ENCODE measurements at regions not wholly inside any gene's neighbourhood (a gene's known extent, or its start where the extent isn't known, plus 50 kb on each side); places are given as distances from the start of the nearest gene placed in this dataset.

- H3K4me3 ChIP-seq (ENCODE audit: control insufficient read depth, low read depth, low read length), result no peak overlapping the region
- no peak for DNase-seq (ENCODE audit: low read depth)
- TF ChIP-seq, protein P1, sequence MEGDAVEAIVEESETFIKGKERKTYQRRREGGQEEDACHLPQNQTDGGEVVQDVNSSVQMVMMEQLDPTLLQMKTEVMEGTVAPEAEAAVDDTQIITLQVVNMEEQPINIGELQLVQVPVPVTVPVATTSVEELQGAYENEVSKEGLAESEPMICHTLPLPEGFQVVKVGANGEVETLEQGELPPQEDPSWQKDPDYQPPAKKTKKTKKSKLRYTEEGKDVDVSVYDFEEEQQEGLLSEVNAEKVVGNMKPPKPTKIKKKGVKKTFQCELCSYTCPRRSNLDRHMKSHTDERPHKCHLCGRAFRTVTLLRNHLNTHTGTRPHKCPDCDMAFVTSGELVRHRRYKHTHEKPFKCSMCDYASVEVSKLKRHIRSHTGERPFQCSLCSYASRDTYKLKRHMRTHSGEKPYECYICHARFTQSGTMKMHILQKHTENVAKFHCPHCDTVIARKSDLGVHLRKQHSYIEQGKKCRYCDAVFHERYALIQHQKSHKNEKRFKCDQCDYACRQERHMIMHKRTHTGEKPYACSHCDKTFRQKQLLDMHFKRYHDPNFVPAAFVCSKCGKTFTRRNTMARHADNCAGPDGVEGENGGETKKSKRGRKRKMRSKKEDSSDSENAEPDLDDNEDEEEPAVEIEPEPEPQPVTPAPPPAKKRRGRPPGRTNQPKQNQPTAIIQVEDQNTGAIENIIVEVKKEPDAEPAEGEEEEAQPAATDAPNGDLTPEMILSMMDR (conservative IDR thresholded peaks at IDR 0.05; ENCODE audit: control insufficient read depth, insufficient read depth, low read depth, low read length), result no peak
These were observed 440.7 kb upstream of the MMADHC start for GRCh38 chr2:150028322-150028721.

GRCh38 chr2:150027164-150027563 lies 439.6 kb upstream of the MMADHC start:
- no peak for DNase-seq (ENCODE audit: low read depth)
- TF ChIP-seq, protein P1 (conservative IDR thresholded peaks at IDR 0.05; ENCODE audit: control insufficient read depth, insufficient read depth, low read depth, low read length), result no peak
- H3K4me3 ChIP-seq (ENCODE audit: control insufficient read depth, low read depth, low read length), result no peak overlapping the region

DNA sequence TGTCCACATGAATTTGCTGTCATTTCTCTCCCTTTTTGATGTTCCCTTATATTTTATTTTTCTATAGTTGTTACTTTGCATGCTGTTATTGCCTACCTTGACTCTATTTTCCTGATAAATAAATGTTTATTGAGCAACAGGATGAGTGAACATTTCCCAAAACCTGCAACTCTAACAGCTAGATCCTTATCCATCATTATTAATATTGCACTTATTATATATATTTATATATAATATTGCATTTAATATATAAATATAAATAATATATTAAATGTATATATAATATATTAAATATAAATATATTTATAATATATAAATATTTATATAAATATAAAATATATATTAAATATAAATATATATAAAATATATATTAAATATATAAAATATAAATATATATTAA lies 436.1 kb upstream of the MMADHC start:
- TF ChIP-seq, protein P1 (conservative IDR thresholded peaks at IDR 0.05; ENCODE audit: control insufficient read depth, insufficient read depth, low read depth, low read length), result no peak
- H3K4me3 ChIP-seq (ENCODE audit: control insufficient read depth, low read depth, low read length), result no peak overlapping the region
- no peak for DNase-seq (ENCODE audit: low read depth)

- TF ChIP-seq, protein P1 (conservative IDR thresholded peaks at IDR 0.05; ENCODE audit: control insufficient read depth, insufficient read depth, low read depth, low read length), result no peak
- H3K4me3 ChIP-seq (ENCODE audit: control insufficient read depth, low read depth, low read length), result no peak overlapping the region
- peak; percentile 18 for DNase-seq (ENCODE audit: low read depth)
These were observed 435.5 kb upstream of the MMADHC start for GRCh38 chr2:150023044-150023443.

DNA sequence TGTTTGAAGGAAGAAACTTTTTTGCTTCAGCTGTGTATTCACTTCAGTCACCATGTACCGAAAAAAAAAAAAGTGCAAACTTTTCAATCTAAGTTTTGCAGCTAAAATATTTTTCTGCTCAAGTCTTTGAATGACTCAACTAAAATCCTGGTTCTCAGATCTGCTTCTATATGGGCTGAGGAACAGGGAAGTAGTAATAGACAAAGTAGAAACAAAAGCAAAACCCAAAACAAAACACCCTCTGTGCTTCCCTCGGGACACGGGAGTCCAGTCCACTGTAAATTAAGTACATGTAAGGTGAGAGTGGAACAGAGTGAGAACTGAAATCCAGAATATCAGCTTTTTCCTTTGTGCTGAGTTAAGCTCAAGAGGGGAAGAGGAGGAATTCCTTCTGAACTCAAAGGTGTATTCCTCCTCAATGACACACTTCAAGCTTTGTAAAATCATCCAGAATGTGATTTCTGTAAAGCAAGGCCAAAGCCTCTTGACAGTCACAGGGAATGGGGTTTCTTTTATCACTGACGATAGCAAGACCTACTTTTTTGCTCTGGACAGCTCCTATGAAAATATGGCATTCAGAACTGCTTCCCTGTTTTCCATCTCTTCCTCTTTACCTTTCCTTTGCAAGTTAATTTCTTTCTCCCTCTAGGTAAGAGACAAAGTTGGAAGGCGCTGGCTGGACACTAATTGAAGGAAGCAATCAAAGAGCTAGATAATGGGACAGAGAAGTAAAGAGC lies 433.5 kb upstream of the MMADHC start:
- no peak overlapping the region for H3K4me3 ChIP-seq (ENCODE audit: control insufficient read depth, low read depth, low read length)
- no peak for DNase-seq (ENCODE audit: low read depth)
- TF ChIP-seq, protein P1 (conservative IDR thresholded peaks at IDR 0.05; ENCODE audit: control insufficient read depth, insufficient read depth, low read depth, low read length), result no peak

GRCh38 chr2:150020221-150020620 lies 432.6 kb upstream of the MMADHC start:
- H3K4me3 ChIP-seq (ENCODE audit: control insufficient read depth, low read depth, low read length), result no peak overlapping the region

More at GRCh38 chr2:150020221-150020620, 432.6 kb upstream of the MMADHC start:
- TF ChIP-seq, protein P1 (conservative IDR thresholded peaks at IDR 0.05; ENCODE audit: control insufficient read depth, insufficient read depth, low read depth, low read length), result no peak
- DNase-seq (ENCODE audit: low read depth), result no peak
